ENCODE measurements at regions not wholly inside any gene's neighbourhood (a gene's known extent, or its start where the extent isn't known, plus 50 kb on each side); places are given as distances from the start of the nearest gene placed in this dataset.
A peak's percentile ranks its signal among the peaks of the same experiment; 100 is the strongest.

DNA sequence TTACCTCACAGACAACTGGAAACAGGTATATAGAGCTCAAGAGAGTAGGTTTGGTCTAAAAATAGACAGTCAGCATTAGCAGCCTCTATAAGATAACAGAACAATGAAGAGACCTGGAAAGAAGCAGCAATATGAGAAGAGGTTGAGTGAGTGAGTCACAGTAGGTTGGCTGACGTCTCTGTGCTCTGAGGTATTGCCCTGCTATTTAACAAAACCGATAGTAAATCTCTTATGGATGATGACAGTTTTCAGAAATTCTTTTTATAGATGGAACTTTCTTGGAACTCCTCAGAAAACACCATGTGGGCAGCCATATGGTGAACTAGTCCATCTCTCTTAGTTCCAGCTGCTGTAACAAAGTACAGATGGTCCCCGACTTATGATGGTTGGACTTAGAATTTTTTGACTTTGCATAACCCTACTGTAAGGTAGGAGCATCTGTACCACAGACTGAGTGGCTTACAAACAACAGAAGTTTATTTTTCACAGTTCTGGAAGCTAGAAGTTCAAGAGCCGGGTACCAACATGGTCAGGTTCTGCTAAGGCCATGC, 123.5 kb downstream of the MBD2 start:
- TF ChIP-seq, protein P1, sequence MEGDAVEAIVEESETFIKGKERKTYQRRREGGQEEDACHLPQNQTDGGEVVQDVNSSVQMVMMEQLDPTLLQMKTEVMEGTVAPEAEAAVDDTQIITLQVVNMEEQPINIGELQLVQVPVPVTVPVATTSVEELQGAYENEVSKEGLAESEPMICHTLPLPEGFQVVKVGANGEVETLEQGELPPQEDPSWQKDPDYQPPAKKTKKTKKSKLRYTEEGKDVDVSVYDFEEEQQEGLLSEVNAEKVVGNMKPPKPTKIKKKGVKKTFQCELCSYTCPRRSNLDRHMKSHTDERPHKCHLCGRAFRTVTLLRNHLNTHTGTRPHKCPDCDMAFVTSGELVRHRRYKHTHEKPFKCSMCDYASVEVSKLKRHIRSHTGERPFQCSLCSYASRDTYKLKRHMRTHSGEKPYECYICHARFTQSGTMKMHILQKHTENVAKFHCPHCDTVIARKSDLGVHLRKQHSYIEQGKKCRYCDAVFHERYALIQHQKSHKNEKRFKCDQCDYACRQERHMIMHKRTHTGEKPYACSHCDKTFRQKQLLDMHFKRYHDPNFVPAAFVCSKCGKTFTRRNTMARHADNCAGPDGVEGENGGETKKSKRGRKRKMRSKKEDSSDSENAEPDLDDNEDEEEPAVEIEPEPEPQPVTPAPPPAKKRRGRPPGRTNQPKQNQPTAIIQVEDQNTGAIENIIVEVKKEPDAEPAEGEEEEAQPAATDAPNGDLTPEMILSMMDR (IDR thresholded peaks at IDR 0.05; ENCODE audit: poor library complexity, severe bottlenecking) = no peak
- no peaks in the 10 kb centered on the region for H3K36me3 ChIP-seq (ENCODE audit: low read depth)
- no peaks in the 10 kb centered on the region for H3K27me3 ChIP-seq (ENCODE audit: insufficient read depth, poor library complexity, severe bottlenecking)
- H3K4me1 ChIP-seq (ENCODE audit: insufficient read depth, poor library complexity, severe bottlenecking) = peaks cover 3% of the 10 kb centered on the region
- H3K27ac ChIP-seq (ENCODE audit: poor library complexity, severe bottlenecking) = no peak overlapping the region
- no peak overlapping the region for H3K4me3 ChIP-seq (ENCODE audit: severe bottlenecking)
- ATAC-seq (ENCODE audit: low read depth) (peak; percentile 98), DNase-seq (ENCODE audit: low spot score) (no peak)
- H3K9me3 ChIP-seq (ENCODE audit: severe bottlenecking) = no peaks in the 10 kb centered on the region

DNA sequence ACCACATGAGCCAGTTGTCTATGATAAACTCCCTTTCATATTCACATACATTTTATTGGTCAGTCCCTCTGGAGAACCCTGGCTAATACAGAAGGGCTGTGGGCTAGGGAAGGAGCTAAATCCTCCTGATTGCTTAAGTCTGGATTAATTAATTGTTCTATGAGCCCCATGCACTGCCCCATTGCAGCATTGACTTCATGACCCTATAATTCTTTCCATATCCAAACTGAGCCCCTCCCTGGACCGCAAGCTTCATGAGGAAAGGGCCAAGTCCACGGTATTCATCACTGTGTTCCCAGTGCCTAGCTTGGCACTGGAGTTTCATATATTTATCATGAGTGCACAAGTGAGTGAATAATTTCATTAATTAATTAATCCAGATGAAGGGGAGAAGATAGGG, 124.0 kb downstream of the MBD2 start:
- TF ChIP-seq, protein P1 (IDR thresholded peaks at IDR 0.05; ENCODE audit: poor library complexity, severe bottlenecking) = no peak
- Histone ChIP-seq H3K27me3 (ENCODE audit: insufficient read depth, poor library complexity, severe bottlenecking) (no peaks in the 10 kb centered on the region), H3K4me1 (ENCODE audit: insufficient read depth, poor library complexity, severe bottlenecking) (peaks cover 3% of the 10 kb centered on the region), H3K9me3 (ENCODE audit: severe bottlenecking) (no peaks in the 10 kb centered on the region), H3K27ac (ENCODE audit: poor library complexity, severe bottlenecking) (no peak overlapping the region), H3K36me3 (ENCODE audit: low read depth) (no peaks in the 10 kb centered on the region), H3K4me3 (ENCODE audit: severe bottlenecking) (no peak overlapping the region)
- DNase-seq (ENCODE audit: low spot score) (no peak), ATAC-seq (ENCODE audit: low read depth) (no peak)

DNA sequence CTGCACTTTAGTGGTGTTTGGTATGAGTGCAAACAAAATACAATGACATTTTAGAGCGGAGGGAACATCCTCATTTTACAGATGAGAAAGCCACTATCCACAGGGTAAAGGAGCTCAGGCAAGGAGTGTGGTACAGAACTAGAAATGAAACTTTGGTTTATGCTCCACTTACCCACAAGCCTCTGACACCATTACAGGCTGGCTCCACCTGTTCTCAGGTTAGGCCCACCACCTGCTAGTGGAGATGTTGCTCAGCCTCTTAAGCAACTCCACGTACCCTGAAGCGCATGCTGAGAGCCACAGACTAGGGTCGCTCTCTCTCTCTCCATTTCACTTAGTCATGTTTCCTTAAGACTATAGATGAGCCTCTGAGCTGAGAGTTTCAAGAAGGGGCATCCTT, 130.0 kb downstream of the MBD2 start:
- Histone ChIP-seq H3K9me3 (ENCODE audit: severe bottlenecking) (no peaks in the 10 kb centered on the region), H3K27me3 (ENCODE audit: insufficient read depth, poor library complexity, severe bottlenecking) (no peaks in the 10 kb centered on the region), H3K36me3 (ENCODE audit: low read depth) (no peaks in the 10 kb centered on the region), H3K4me3 (ENCODE audit: severe bottlenecking) (no peak overlapping the region), H3K27ac (ENCODE audit: poor library complexity, severe bottlenecking) (no peak overlapping the region), H3K4me1 (ENCODE audit: insufficient read depth, poor library complexity, severe bottlenecking) (no peaks in the 10 kb centered on the region)
- DNase-seq (ENCODE audit: low spot score) (no peak), ATAC-seq (ENCODE audit: low read depth) (no peak)
- TF ChIP-seq, protein P1 (IDR thresholded peaks at IDR 0.05; ENCODE audit: poor library complexity, severe bottlenecking) = no peak

DNA sequence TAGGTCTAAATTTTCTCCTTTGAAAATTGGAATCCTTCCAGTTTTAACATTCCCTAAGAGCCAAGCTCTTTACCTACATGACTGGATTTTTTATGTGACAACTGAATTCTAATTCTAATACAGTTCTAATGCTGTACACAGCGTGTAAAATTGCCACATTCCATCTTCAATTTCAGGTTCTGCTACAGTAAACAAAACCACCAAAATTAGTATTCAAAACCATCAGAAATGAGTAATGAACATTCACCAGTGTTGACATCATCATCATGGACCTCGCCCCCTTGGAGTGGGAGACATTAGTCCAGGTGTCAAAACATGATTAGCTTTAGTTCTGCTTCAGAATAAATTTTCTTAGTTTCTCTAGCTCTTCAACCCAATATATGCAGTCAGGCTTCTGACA, 133.6 kb downstream of the MBD2 start:
- H3K4me3 ChIP-seq (ENCODE audit: severe bottlenecking) = no peak overlapping the region
- peak; percentile 58 for ATAC-seq (ENCODE audit: low read depth)
- no peak for DNase-seq (ENCODE audit: low spot score)
- no peaks in the 10 kb centered on the region for H3K4me1 ChIP-seq (ENCODE audit: insufficient read depth, poor library complexity, severe bottlenecking)
- no peak overlapping the region for H3K27ac ChIP-seq (ENCODE audit: poor library complexity, severe bottlenecking)
- H3K27me3 ChIP-seq (ENCODE audit: insufficient read depth, poor library complexity, severe bottlenecking) = no peaks in the 10 kb centered on the region
- TF ChIP-seq, protein P1 (IDR thresholded peaks at IDR 0.05; ENCODE audit: poor library complexity, severe bottlenecking) = no peak
- no peaks in the 10 kb centered on the region for H3K9me3 ChIP-seq (ENCODE audit: severe bottlenecking)
- no peaks in the 10 kb centered on the region for H3K36me3 ChIP-seq (ENCODE audit: low read depth)

DNA sequence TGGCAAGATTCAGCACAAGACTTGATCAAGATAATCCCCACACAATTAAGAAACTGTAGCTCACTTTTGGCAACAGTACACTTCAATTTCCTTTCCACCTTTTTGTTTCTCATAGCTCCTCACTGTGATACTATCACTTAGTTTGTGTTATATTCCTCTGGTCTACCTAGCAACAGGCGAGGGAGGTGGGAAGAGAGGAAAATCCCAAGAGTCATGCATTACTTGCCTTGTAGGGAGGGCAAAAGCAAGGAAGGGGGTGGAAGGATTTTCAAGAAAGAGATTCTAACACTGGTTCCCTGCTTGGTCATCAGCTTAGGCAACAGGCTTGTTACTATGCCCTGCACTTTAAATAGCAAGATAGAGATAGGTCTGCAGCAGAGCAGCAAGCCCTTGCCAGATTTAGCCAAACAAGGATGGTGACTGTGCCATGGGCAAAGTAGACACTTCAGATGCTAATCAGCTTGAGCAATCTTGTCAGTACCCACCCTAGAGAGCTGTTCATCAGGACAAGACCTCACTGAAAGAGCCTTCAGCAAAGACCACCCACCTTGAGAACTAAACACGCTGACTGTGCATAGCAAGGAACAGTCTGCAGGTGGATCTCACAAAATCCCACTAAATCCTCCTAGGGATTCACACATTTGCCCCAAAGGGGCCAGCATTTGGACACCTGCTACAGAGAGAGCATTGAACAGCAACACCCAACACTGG, 134.6 kb downstream of the MBD2 start:
- TF ChIP-seq, protein P1 (IDR thresholded peaks at IDR 0.05; ENCODE audit: poor library complexity, severe bottlenecking) = no peak
- no peaks in the 10 kb centered on the region for H3K4me1 ChIP-seq (ENCODE audit: insufficient read depth, poor library complexity, severe bottlenecking)
- DNase-seq (ENCODE audit: low spot score) (no peak), ATAC-seq (ENCODE audit: low read depth) (no peak)
- no peak overlapping the region for H3K27ac ChIP-seq (ENCODE audit: poor library complexity, severe bottlenecking)
- no peak overlapping the region for H3K4me3 ChIP-seq (ENCODE audit: severe bottlenecking)
- no peaks in the 10 kb centered on the region for H3K36me3 ChIP-seq (ENCODE audit: low read depth)
- H3K9me3 ChIP-seq (ENCODE audit: severe bottlenecking) = no peaks in the 10 kb centered on the region
- no peaks in the 10 kb centered on the region for H3K27me3 ChIP-seq (ENCODE audit: insufficient read depth, poor library complexity, severe bottlenecking)
